Karpas-422 (cell line): ENCODE measurements at regions not wholly inside any gene's neighbourhood (a gene's known extent, or its start where the extent isn't known, plus 50 kb on each side); places are given as distances from the start of the nearest gene placed in this dataset.
"Not testable (repeated sequence)": the region's sequence is repeated elsewhere in the genome, so short reads cannot be mapped to it uniquely, and the experiment has no call there.

Experiments
- DNase-seq: peaks from one replicate; pipeline ENCODE4 v3.0.0-alpha.2; 2015
- H2AFZ ChIP-seq: fragments of 200-600 bp; sonication (generic); 2 replicates; pipeline ENCODE4 v1.6.1; 2014; ENCODE audit warnings: antibody characterized with exemption, low read length, mixed read lengths
- H3K27ac ChIP-seq: fragments of 200-600 bp; sonication (generic); 2 replicates; pipeline ENCODE4 v1.5.1; 2014; ENCODE audit warnings: mild to moderate bottlenecking, low read length, moderate library complexity
- H3K27me3 ChIP-seq: fragments of 200-600 bp; sonication (generic); 2 replicates; pipeline ENCODE4 v1.6.1; 2014; ENCODE audit warnings: low read length, mixed read lengths
- H3K36me3 ChIP-seq: fragments of 200-600 bp; sonication (generic); 2 replicates; pipeline ENCODE4 v1.6.1; 2014; ENCODE audit warnings: low read length, mixed read lengths; ENCODE audit not compliant: insufficient read depth
- H3K4me1 ChIP-seq: fragments of 200-600 bp; sonication (generic); 2 replicates; pipeline ENCODE4 v1.6.1; 2014; ENCODE audit warnings: mild to moderate bottlenecking, low read length, mixed read lengths
- H3K4me2 ChIP-seq: fragments of 200-600 bp; sonication (generic); 2 replicates; pipeline ENCODE4 v1.6.1; 2014; ENCODE audit warnings: low read length, low read depth, mild to moderate bottlenecking; ENCODE audit not compliant: poor library complexity, severe bottlenecking
- H3K4me3 ChIP-seq: fragments of 200-600 bp; sonication (generic); 2 replicates; pipeline ENCODE4 v1.5.1; 2014; ENCODE audit warnings: mild to moderate bottlenecking, antibody characterized with exemption, low read length, mixed read lengths
- H3K79me2 ChIP-seq: fragments of 200-600 bp; sonication (generic); 2 replicates; pipeline ENCODE4 v1.6.1; 2014; ENCODE audit warnings: mild to moderate bottlenecking, low read length, mixed read lengths
- H3K9ac ChIP-seq: fragments of 200-600 bp; sonication (generic); 2 replicates; pipeline ENCODE4 v1.6.0; 2014; ENCODE audit warnings: low read length
- H3K9me2 ChIP-seq: fragments of 200-600 bp; sonication (generic), shearing (Covaris generic); replicated peaks from 2 replicates; pipeline ENCODE4 v1.6.0; 2014; ENCODE audit warnings: mild to moderate bottlenecking, low read length, moderate library complexity; ENCODE audit not compliant: insufficient read depth
- H3K9me3 ChIP-seq: fragments of 300-700, 200-600 bp; sonication (generic); 2 replicates; pipeline ENCODE4 v1.6.1; 2014; ENCODE audit warnings: low read length, mixed read lengths
- H4K20me1 ChIP-seq: fragments of 200-600 bp; sonication (generic); 2 replicates; pipeline ENCODE4 v1.6.1; 2014; ENCODE audit warnings: mild to moderate bottlenecking, antibody characterized with exemption, low read length, low read depth; ENCODE audit not compliant: insufficient read depth

GRCh38 chr2:71965530-71965929 is 182.1 kb downstream of the CYP26B1 start:
- Histone ChIP-seq H3K4me3 (no peak overlapping the region), H3K9ac (no peak overlapping the region), H3K4me1 (no peaks in the 10 kb centered on the region), H3K27ac (no peak overlapping the region), H3K79me2 (no peaks in the 10 kb centered on the region), H3K9me2 (no peaks in the 10 kb centered on the region), H3K4me2 (no peak overlapping the region), H3K9me3 (no peaks in the 10 kb centered on the region), H3K36me3 (no peaks in the 10 kb centered on the region), H2AFZ (no peak overlapping the region), H4K20me1 (0 out of 2 replicates have a peak, but pooled peaks cover 2% of the 10 kb centered on the region), H3K27me3 (no peaks in the 10 kb centered on the region)
- no peak for DNase-seq

GRCh38 chr2:71962911-71963694 is 184.6 kb downstream of the CYP26B1 start:
- DNase-seq = no peak
- Histone ChIP-seq H2AFZ (no peak overlapping the region), H3K9me2 (no peaks in the 10 kb centered on the region), H3K4me3 (no peak overlapping the region), H3K4me2 (no peak overlapping the region), H3K4me1 (no peaks in the 10 kb centered on the region), H3K9ac (no peak overlapping the region), H3K36me3 (no peaks in the 10 kb centered on the region), H3K27ac (no peak overlapping the region), H3K79me2 (no peaks in the 10 kb centered on the region), H4K20me1 (no peaks in the 10 kb centered on the region), H3K27me3 (no peaks in the 10 kb centered on the region), H3K9me3 (peaks cover 9% of the 10 kb centered on the region; the same call in 1 of the 2 replicates)

GRCh38 chr2:71962350-71962749 is 185.3 kb downstream of the CYP26B1 start:
- peaks cover 9% of the 10 kb centered on the region; the same call in 1 of the 2 replicates for H3K9me3 ChIP-seq
- H3K4me3 ChIP-seq = no peak overlapping the region
- no peaks in the 10 kb centered on the region for H3K4me1 ChIP-seq
- no peaks in the 10 kb centered on the region for H3K79me2 ChIP-seq
- no peak overlapping the region for H3K9ac ChIP-seq
- H4K20me1 ChIP-seq = no peaks in the 10 kb centered on the region
- H3K4me2 ChIP-seq = no peak overlapping the region
- H3K9me2 ChIP-seq = no peaks in the 10 kb centered on the region
- no peaks in the 10 kb centered on the region for H3K36me3 ChIP-seq
- no peak for DNase-seq
- H2AFZ ChIP-seq = no peak overlapping the region
- H3K27me3 ChIP-seq = no peaks in the 10 kb centered on the region
- no peak overlapping the region for H3K27ac ChIP-seq

- Histone ChIP-seq H3K27ac (no peak overlapping the region), H3K9ac (no peak overlapping the region), H3K4me1 (no peaks in the 10 kb centered on the region), H3K27me3 (no peaks in the 10 kb centered on the region), H3K4me2 (no peak overlapping the region), H3K4me3 (no peak overlapping the region), H3K36me3 (no peaks in the 10 kb centered on the region), H2AFZ (no peak overlapping the region), H4K20me1 (no peaks in the 10 kb centered on the region), H3K79me2 (no peaks in the 10 kb centered on the region), H3K9me3 (peaks cover 12% of the 10 kb centered on the region), H3K9me2 (no peaks in the 10 kb centered on the region; the same call in 1 of the 2 replicates)
- no peak for DNase-seq
Observed at GRCh38 chr2:71961289-71962027, 186.2 kb downstream of the CYP26B1 start.

GRCh38 chr2:71959494-71959893 is 188.2 kb downstream of the CYP26B1 start:
- Histone ChIP-seq H3K36me3 (no peaks in the 10 kb centered on the region), H3K9me2 (no peaks in the 10 kb centered on the region; the same call in 1 of the 2 replicates), H3K9me3 (peaks cover 17% of the 10 kb centered on the region), H3K4me3 (no peak overlapping the region), H3K9ac (no peak overlapping the region), H3K4me1 (no peaks in the 10 kb centered on the region), H2AFZ (no peak overlapping the region), H3K27ac (no peak overlapping the region), H4K20me1 (no peaks in the 10 kb centered on the region), H3K79me2 (no peaks in the 10 kb centered on the region), H3K27me3 (no peaks in the 10 kb centered on the region), H3K4me2 (no peak overlapping the region)
- DNase-seq = no peak

- not testable (repeated sequence) for DNase-seq, H2AFZ ChIP-seq, H3K4me2 ChIP-seq, H3K9me2 ChIP-seq, H3K9ac ChIP-seq, H3K27ac ChIP-seq, H4K20me1 ChIP-seq, H3K4me1 ChIP-seq, H3K36me3 ChIP-seq, H3K4me3 ChIP-seq, H3K79me2 ChIP-seq, H3K27me3 ChIP-seq
- peaks cover 17% of the 10 kb centered on the region for H3K9me3 ChIP-seq
Observed at GRCh38 chr2:71958426-71958825, 189.2 kb downstream of the CYP26B1 start.

- no peak overlapping the region for H3K4me3 ChIP-seq
- DNase-seq = no peak
- H2AFZ ChIP-seq = no peak overlapping the region
- H3K4me1 ChIP-seq = no peaks in the 10 kb centered on the region
- peaks cover 8% of the 10 kb centered on the region; the same call in 1 of the 2 replicates for H3K9me3 ChIP-seq
- no peak overlapping the region for H3K27ac ChIP-seq
- no peaks in the 10 kb centered on the region for H4K20me1 ChIP-seq
- no peaks in the 10 kb centered on the region for H3K79me2 ChIP-seq
- no peaks in the 10 kb centered on the region for H3K36me3 ChIP-seq
- H3K9me2 ChIP-seq = no peaks in the 10 kb centered on the region; the same call in 1 of the 2 replicates
- H3K4me2 ChIP-seq = no peak overlapping the region
- no peak overlapping the region for H3K9ac ChIP-seq
- no peaks in the 10 kb centered on the region for H3K27me3 ChIP-seq
Observed at GRCh38 chr2:71952572-71953188, 195.0 kb downstream of the CYP26B1 start.
